DMS153 treated with DMSO at 0.1 percent for 48 hours (cell line): ENCODE measurements at regions not wholly inside any gene's neighbourhood (a gene's known extent, or its start where the extent isn't known, plus 50 kb on each side); places are given as distances from the start of the nearest gene placed in this dataset.

ENCODE experiments used
- DNase-seq: peaks from one replicate; lab custom pipeline; 2025; ENCODE audit not compliant: unreplicated experiment; lab: John Stamatoyannopoulos, UW

GRCh38 chr11:70879601-70880285, 372.6 kb downstream of the SHANK2 start:
- no peak for DNase-seq

- no peak for DNase-seq
Observed at GRCh38 chr11:70880416-70880815, 372.0 kb downstream of the SHANK2 start.

DNA sequence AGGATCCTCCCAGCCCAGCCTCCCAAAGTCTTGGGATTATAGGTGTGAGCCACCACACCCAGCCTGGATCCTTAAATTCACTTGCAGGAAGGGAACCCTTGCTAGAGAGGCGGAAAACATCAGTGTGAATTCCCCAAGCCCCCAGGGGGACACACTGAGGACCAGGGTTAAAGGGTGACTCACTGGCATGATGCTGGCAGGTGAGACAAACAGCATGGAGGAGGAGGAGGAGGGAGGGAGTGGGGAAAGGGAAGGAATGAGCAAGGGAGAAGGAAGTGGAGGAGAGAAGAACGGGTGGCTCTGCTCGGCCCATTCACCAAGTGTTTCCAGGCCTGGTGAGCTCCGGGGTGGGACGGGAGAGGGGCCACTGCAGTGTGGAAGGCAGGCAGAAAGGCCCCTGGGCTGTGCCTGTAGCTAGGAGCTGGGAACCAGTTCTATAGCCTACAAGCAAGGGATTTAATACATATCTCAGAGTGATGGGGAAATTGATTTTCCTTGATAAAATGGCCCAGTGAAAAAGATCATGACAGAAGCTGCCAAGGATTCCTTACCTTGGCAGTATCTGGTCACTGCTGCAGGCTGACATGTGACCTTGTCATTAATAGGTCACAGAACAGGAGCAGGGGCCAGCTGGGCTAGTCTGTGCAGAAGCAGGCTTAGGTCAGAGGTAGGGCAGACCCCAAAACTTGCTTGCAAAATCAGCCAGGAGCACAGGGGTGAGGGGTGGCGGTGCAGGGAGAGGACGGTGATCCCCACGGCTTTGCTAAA, 370.2 kb downstream of the SHANK2 start:
- no peak for DNase-seq

DNA sequence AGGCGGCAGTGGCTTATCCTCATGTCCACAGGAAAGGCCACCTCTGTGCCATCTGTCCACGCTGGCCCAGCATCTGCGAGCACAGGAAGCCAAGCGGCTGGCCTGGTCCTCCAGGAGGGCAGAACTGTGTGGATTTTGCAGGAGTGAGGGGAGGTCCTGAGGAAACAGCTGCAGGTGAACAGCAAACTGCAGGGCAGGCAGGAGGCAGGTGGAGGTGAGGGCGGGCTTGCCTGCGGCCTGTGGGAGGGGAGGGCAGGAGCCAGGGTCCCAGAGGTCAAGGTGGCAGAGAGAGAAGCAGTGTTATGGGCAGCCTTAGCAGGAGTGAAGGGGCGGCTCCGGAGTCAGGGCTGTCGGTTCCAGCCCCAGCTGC, 369.7 kb downstream of the SHANK2 start:
- no peak for DNase-seq

GRCh38 chr11:70883323-70883940, 368.9 kb downstream of the SHANK2 start:
- no peak for DNase-seq

DNA sequence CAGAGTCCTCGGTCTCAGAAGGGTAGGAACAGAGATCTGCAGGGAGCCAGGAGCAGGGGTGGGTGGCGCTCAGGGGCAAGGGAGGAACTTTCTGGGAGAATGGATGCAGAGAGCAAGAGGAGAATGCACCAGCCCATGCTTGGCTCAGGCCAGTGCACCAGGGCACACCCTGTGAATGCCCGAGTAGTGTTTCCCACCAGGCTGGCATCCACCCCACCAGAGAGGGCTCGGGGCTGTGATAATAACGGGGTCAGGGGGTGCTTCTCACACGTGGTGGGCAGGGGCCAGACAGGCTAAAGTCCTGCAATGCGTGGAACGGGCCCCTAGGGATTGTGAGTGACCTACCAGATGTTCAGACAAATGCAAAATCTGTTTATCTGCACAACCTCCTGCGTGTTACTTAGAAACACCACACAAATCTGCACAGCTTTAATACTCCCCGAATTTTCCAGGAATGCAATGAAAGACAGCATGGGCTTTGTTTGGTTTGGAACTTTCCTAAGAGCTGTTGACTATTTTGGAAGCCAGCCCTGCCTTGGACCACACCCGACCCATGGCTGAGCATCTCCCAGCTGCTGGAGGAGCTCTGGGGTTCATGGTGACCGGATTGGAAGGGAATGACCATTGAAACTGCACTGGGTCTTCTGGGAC, 368.3 kb downstream of the SHANK2 start:
- DNase-seq = no peak

DNA sequence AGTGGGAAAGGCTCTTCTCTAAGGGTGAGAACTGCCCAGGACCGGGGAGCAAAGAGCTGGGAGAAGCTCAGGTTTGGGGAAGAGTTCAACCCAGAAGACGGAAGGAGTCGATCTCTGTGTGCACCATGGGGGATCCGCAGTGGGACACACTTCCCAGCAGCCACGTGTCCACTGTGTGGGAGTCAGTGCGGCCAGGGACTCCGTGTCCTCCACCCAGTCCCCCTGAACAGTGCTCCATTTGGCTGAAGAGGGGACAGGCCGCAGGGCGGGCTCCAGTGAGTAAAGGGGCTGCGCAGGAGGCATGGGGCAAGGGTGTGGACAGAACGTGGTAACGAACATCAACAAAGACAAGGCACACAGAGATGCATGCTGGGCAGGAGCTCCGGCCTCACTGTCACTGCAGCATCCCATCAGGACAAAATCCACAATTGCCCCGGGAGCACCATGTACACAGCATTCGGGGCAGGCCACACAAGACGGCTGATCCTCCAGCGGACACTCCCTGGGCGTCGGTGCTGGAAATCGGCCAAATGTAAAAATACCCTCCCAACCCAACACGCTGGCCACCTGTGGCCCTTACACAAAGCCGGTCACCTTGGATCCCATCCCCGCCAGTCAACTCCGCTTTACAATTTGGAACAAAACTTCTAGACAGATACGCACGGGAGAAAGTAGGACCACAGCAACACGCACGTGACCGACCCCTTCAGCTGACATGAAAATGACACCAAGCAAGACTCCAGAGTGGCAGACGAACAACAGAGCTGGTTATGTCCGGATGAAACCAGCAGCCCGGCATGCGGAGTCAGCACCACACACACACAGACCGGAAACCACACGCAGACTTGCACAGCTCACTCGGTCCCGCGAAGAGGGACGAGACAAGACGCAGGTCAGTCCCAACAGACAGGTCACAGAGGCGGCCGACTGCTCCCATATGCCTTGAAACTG, 366.8 kb downstream of the SHANK2 start:
- DNase-seq = peak; percentile 59

- no peak for DNase-seq
Observed at GRCh38 chr11:70886256-70886655, 366.1 kb downstream of the SHANK2 start.

DNA sequence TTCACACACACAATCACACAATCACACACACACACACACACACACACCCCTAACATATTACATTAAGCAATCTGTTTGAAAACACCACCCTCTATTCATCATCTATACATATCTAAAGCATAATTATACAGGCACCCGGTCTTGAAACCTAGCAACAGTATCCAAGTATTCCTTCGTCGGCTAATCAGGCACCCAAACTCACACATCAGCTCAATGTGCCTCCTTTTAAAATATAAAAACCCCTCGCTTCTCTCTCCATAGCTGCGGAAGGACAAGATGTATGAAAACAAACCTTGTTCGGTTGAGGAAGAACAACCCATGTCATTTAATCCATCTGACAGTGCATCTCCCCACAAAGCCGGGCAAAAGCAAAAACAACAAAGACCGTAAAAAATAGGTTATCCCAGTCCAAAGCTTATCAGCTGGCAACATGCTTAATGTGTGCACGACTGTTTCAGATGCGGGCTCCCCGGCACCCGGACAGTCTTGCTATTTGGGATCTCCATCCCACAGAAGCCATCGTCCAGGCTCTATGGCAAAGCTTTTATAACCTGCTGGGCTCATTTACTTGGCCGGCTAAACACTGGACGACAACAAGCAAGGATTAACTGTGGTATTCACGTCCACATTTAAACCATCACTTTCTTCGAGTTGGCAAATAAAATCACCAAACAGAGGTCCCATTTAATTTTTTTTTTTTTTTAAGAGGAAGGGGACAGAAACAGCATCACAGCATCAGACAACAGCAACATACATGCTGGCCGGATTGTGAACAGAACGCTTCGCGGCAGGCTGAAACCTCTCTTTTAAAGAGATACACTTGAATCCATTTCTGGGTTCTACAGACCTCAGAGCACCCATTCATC, 365.5 kb downstream of the SHANK2 start:
- DNase-seq = no peak

- DNase-seq = no peak
Observed at GRCh38 chr11:70887542-70887827, 364.9 kb downstream of the SHANK2 start.

DNA sequence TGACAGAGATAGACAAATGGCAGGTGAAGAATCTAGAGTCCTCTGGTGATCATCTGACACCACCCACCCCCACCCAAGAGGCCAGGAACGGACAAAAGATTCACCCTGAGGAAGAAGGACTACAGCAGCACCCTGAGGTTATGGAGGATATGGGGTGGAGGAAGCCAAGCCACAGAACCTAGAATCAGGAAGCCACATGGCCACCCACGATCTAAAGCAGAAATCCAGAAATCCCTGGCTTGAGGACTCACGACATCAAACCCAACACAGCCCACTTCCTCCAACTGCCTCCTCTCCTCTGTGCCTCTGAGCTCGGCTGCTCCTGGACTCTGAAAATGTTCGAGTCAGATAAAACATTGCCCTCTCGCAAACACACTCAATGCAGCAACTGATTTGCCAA, 364.3 kb downstream of the SHANK2 start:
- DNase-seq = no peak

DNA sequence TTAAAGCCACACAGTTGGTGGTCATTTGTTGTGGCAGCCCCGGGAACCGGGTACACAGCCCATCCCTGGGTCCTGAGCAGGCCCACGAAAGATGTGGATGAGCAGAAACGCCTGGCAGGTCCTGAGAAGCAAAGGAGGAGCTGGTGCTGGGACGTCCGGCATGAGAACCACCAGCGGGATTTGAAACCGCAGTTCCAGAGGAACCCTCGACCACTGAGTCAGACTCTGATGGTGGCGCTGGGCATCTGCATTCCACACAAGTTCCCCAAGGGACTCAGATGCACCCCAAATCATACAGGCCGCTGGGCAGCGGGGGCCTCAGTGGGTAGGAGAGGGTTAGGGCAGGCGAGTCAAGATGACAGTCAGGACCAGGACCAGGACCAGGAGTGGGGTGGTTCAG, 363.0 kb downstream of the SHANK2 start:
- no peak for DNase-seq

GRCh38 chr11:70891844-70892380, 360.5 kb downstream of the SHANK2 start:
- DNase-seq = no peak

DNA sequence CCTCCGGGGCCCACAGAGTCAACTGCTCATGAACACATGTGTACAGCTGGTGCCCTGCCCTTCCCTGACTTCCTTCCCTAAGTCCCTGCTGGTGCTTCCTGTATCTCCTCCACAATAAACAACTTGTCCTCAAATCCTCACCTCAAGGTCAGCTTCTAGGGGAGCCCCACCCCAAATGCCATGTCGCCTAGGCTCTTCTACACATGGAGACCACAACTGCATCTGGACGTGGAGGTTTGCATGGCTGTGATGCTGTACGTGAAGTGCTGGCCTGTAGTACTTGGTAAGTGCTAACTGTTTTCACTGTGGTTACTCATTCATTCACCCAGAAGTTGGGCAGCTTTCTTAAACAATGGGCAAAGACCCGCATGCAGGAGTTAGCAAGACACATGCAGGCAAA, 359.5 kb downstream of the SHANK2 start:
- DNase-seq = no peak

GRCh38 chr11:70894566-70895365, 357.6 kb downstream of the SHANK2 start:
- no peak for DNase-seq

GRCh38 chr11:70895366-70895670, 357.1 kb downstream of the SHANK2 start:
- no peak for DNase-seq

- DNase-seq = no peak
Observed at GRCh38 chr11:70897429-70897828, 354.9 kb downstream of the SHANK2 start.

DNA sequence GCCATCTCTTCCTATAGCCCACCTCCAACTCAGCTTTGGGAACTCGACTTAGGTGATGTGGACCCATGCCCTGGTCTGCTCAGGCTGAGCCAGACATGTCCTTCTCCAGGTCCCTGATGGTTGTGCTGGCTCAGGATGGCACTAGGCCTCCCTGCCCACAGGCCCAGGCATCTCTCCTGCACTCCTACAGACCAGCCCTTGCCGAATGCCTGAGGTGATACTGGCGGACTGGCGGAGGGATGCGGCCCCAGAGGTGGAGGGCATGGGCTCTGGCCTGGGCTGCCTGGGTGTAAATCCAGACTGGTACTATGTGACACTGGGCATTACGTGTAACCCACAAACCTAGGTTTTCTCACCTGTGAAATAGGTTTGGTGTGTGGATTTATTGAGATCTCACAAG, 352.8 kb downstream of the SHANK2 start:
- DNase-seq = no peak

- no peak for DNase-seq
Observed at GRCh38 chr11:70900540-70900939, 351.8 kb downstream of the SHANK2 start.
